H1 (cell line): ENCODE measurements at regions not wholly inside any gene's neighbourhood (a gene's known extent, or its start where the extent isn't known, plus 50 kb on each side); places are given as distances from the start of the nearest gene placed in this dataset.

ENCODE experiments used
- CTCF ChIA-PET: fragments of 300-600 bp; sonication (Branson Sonifier 250); formaldehyde crosslinking; loops from one replicate; lab custom pipeline; 2021; ENCODE audit not compliant: partially characterized antibody; lab: Charles Lee
- POLR2A ChIA-PET: fragments of 300-600 bp; sonication (Branson Sonifier 250); formaldehyde crosslinking; loops from one replicate; lab custom pipeline; 2021; ENCODE audit warnings: inconsistent platforms; ENCODE audit not compliant: partially characterized antibody; lab: Charles Lee
- DNase-seq, 2 experiments: peaks; one replicate each; pipeline versions ENCODE4 v3.0.0 to v3.0.0-alpha.2; 2010 to 2022; ENCODE audit warnings: low spot score in 2 of 2, low read depth in 1 of 2, mixed read lengths in 1 of 2
- FAIRE-seq: peaks from 2 replicates; lab custom pipeline; 2011; peaks lifted over from hg19 to GRCh38; lab: Jason Lieb, UNC
- H2AFZ ChIP-seq: 2 replicates; pipeline ENCODE4 v1.8.1; 2012; ENCODE audit warnings: low read length, inconsistent platforms
- H2AK5ac ChIP-seq: 2 replicates; pipeline ENCODE4 v1.6.1; 2013; ENCODE audit warnings: low read depth, low read length
- H2BK120ac ChIP-seq: replicated peaks from 2 replicates; pipeline ENCODE3; 2013; ENCODE audit warnings: low read depth, low read length, inconsistent platforms
- H2BK12ac ChIP-seq: 2 replicates; pipeline ENCODE4 v1.6.1; 2013; ENCODE audit warnings: low read depth, low read length
- H2BK15ac ChIP-seq: 2 replicates; pipeline ENCODE4 v1.6.1; 2013; ENCODE audit warnings: low read length
- H2BK20ac ChIP-seq: 2 replicates; pipeline ENCODE4 v1.6.1; 2013; ENCODE audit warnings: low read length
- H2BK5ac ChIP-seq: 2 replicates; pipeline ENCODE4 v1.6.1; 2013; ENCODE audit warnings: low read depth, low read length
- H3K14ac ChIP-seq: 2 replicates; pipeline ENCODE4 v1.6.1; 2013; ENCODE audit warnings: inconsistent platforms; ENCODE audit not compliant: insufficient read length
- H3K18ac ChIP-seq: 2 replicates; pipeline ENCODE4 v1.6.1; 2013; ENCODE audit warnings: low read length; ENCODE audit errors: extremely low read depth
- H3K23ac ChIP-seq: 2 replicates; pipeline ENCODE4 v1.6.1; 2013; ENCODE audit warnings: inconsistent platforms; ENCODE audit not compliant: insufficient read length
- H3K23me2 ChIP-seq: 2 replicates; pipeline ENCODE4 v1.6.1; 2013; ENCODE audit warnings: low read depth, low read length
- H3K27ac ChIP-seq: 2 replicates; pipeline ENCODE4 v1.6.1; 2011; ENCODE audit warnings: low read depth, low read length, inconsistent platforms
- H3K27me3 ChIP-seq, 4 experiments: replicated peaks in 1 of 4; 1 replicate in 1 of 4; 2 replicates in 3 of 4; pipeline versions ENCODE4 v1.6.1 to v1.8.1; 2011 to 2013; ENCODE audit warnings: low read length in 3 of 4, mild to moderate bottlenecking in 3 of 4, inconsistent platforms in 2 of 4, mixed read lengths in 2 of 4, moderate library complexity in 1 of 4; ENCODE audit not compliant: control insufficient read depth in 3 of 4, insufficient read depth in 3 of 4; ENCODE audit errors: extremely low read depth in 1 of 4
- H3K36me3 ChIP-seq, 4 experiments: 2 replicates each; pipeline versions ENCODE4 v1.6.1 to v1.8.1; 2011 to 2013; ENCODE audit warnings: mild to moderate bottlenecking in 4 of 4, low read length in 3 of 4, moderate library complexity in 2 of 4, control low read depth in 1 of 4, inconsistent platforms in 1 of 4; ENCODE audit not compliant: insufficient read depth in 4 of 4, control insufficient read depth in 2 of 4
- H3K4ac ChIP-seq: replicated peaks from 2 replicates; pipeline ENCODE3; 2013; ENCODE audit warnings: low read length, low read depth, mixed read lengths, inconsistent platforms; ENCODE audit not compliant: insufficient read length
- H3K4me1 ChIP-seq, 4 experiments: replicated peaks in 1 of 4; 1 replicate in 1 of 4; 2 replicates in 3 of 4; pipeline versions ENCODE4 v1.6.1 to v1.8.1; 2011 to 2013; ENCODE audit warnings: low read length in 3 of 4, inconsistent platforms in 2 of 4, mixed read lengths in 1 of 4; ENCODE audit not compliant: insufficient read depth in 4 of 4, control insufficient read depth in 3 of 4
- H3K4me2 ChIP-seq, 2 experiments: 2 replicates each; pipeline versions ENCODE4 v1.6.1 to v1.8.1; 2011 to 2013; ENCODE audit warnings: low read depth in 2 of 2, low read length in 2 of 2, control low read depth in 1 of 2, inconsistent platforms in 1 of 2, mild to moderate bottlenecking in 1 of 2; ENCODE audit not compliant: insufficient read depth in 1 of 2
- H3K4me3 ChIP-seq, 4 experiments: fragments of 200-600, 300-600 bp in 1 of 4; sonication (generic), shearing (Covaris generic), sonication (Bioruptor Twin) in 1 of 4; 2 replicates each; pipeline versions ENCODE4 v1.5.1 to v1.8.1; 2011 to 2016; ENCODE audit warnings: low read length in 4 of 4, low read depth in 3 of 4, control low read depth in 2 of 4, inconsistent platforms in 2 of 4, mild to moderate bottlenecking in 2 of 4, mixed read lengths in 1 of 4, moderate library complexity in 1 of 4; ENCODE audit not compliant: insufficient read depth in 2 of 4; ENCODE audit errors: extremely low read depth in 1 of 4
- H3K56ac ChIP-seq: replicated peaks from 2 replicates; pipeline ENCODE3; 2013; ENCODE audit warnings: low read depth, mild to moderate bottlenecking, mixed read lengths, low read length, inconsistent platforms; ENCODE audit not compliant: insufficient read length
- H3K79me1 ChIP-seq: 2 replicates; pipeline ENCODE4 v1.6.1; 2013; ENCODE audit warnings: low read depth, low read length, control low read depth
- H3K79me2 ChIP-seq, 2 experiments: 2 replicates each; pipeline versions ENCODE4 v1.6.1 to v1.8.1; 2012 to 2013; ENCODE audit warnings: low read length in 2 of 2, mild to moderate bottlenecking in 2 of 2, inconsistent platforms in 1 of 2; ENCODE audit not compliant: insufficient read depth in 2 of 2, control insufficient read depth in 1 of 2
- H3K9ac ChIP-seq, 4 experiments: replicated peaks in 1 of 4; 1 replicate in 1 of 4; 2 replicates in 3 of 4; pipeline versions ENCODE4 v1.6.1 to v1.8.1; 2011 to 2013; ENCODE audit warnings: low read depth in 3 of 4, low read length in 3 of 4, control low read depth in 2 of 4, mild to moderate bottlenecking in 2 of 4, moderate library complexity in 2 of 4, inconsistent platforms in 1 of 4; ENCODE audit errors: extremely low read depth in 1 of 4
- H3K9me3 ChIP-seq, 2 experiments: 2 replicates each; pipeline versions ENCODE4 v1.6.1 to v1.8.1; 2012 to 2013; ENCODE audit warnings: mild to moderate bottlenecking in 2 of 2, moderate library complexity in 2 of 2, control low read depth in 1 of 2, inconsistent platforms in 1 of 2, low read depth in 1 of 2, low read length in 1 of 2, mixed read lengths in 1 of 2; ENCODE audit not compliant: insufficient read depth in 2 of 2
- H4K20me1 ChIP-seq, 2 experiments: replicated peaks in 1 of 2; 2 replicates each; pipeline versions ENCODE3 to v1.8.1; 2011 to 2013; ENCODE audit warnings: inconsistent platforms in 2 of 2, low read length in 2 of 2, mild to moderate bottlenecking in 1 of 2; ENCODE audit not compliant: insufficient read depth in 2 of 2, control insufficient read depth in 1 of 2
- H4K5ac ChIP-seq: 2 replicates; pipeline ENCODE4 v1.6.1; 2013; ENCODE audit warnings: low read length, low read depth, mixed read lengths, inconsistent platforms; ENCODE audit not compliant: insufficient read length
- H4K8ac ChIP-seq: 2 replicates; pipeline ENCODE4 v1.8.0; 2013; ENCODE audit warnings: mild to moderate bottlenecking, moderate library complexity, low read length, inconsistent platforms; ENCODE audit not compliant: insufficient read depth; ENCODE audit errors: extremely low read depth
- H4K91ac ChIP-seq: replicated peaks from 2 replicates; pipeline ENCODE3; 2013; ENCODE audit warnings: low read length, mixed read lengths, inconsistent platforms; ENCODE audit not compliant: insufficient read length
- MAFK ChIP-seq: IDR thresholded peaks from 2 replicates; pipeline ENCODE4 v1.6.1; 2012; ENCODE audit warnings: low read depth, mild to moderate bottlenecking, improper control_type of control experiment, low read length
- POLR2AphosphoS5 ChIP-seq: IDR thresholded peaks from 2 replicates; pipeline ENCODE4 v1.6.1; 2011; ENCODE audit warnings: low read depth, low read length
- YY1 ChIP-seq: IDR thresholded peaks from 2 replicates; pipeline ENCODE4 v1.6.1; 2011; ENCODE audit warnings: low read depth, mild to moderate bottlenecking, low read length
- WGBS, 2 experiments: shearing (Covaris generic) in 1 of 2; methylation state at CpG; one replicate each; pipeline versions ENCODE4 v1.1.6 to v1.1.7; 2013 to 2015; ENCODE audit warnings: low lambda C conversion rate in 2 of 2, mixed read lengths in 2 of 2, inconsistent platforms in 1 of 2, low coverage in 1 of 2, missing lambda C conversion rate in 1 of 2; ENCODE audit not compliant: insufficient replicate concordance in 2 of 2, insufficient coverage in 1 of 2, insufficient read length in 1 of 2; ENCODE audit errors: extremely low coverage in 1 of 2, missing lambda C conversion rate in 1 of 2; 5-methylcytosine and 5-hydroxymethylcytosine counted together
- TF ChIP-seq, protein P1 (sequence below): IDR thresholded peaks from 2 replicates; pipeline ENCODE4 v1.6.1; 2012; ENCODE audit warnings: inconsistent platforms

GRCh38 chr5:4614088-4614487, 526.0 kb upstream of the ADAMTS16 start:
- POLR2A ChIA-PET, result no interaction called here
- no peak overlapping the region for H3K56ac ChIP-seq
- H4K91ac ChIP-seq, result no peak overlapping the region
- H3K4me1 ChIP-seq, result no peaks in the 10 kb centered on the region
- no peak overlapping the region for H4K5ac ChIP-seq
- H3K27me3 ChIP-seq, result no peaks in the 10 kb centered on the region
- no peak for TF ChIP-seq MAFK
- TF ChIP-seq, protein P1, sequence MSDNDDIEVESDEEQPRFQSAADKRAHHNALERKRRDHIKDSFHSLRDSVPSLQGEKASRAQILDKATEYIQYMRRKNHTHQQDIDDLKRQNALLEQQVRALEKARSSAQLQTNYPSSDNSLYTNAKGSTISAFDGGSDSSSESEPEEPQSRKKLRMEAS, result no peak
- TF ChIP-seq POLR2AphosphoS5, result no peak
- no peak for TF ChIP-seq YY1
- no peaks in the 10 kb centered on the region for H3K79me2 ChIP-seq
- no peak overlapping the region for H3K9ac ChIP-seq
- no peak overlapping the region for H3K4me3 ChIP-seq
- H3K27ac ChIP-seq, result no peak overlapping the region
- no peaks in the 10 kb centered on the region for H3K36me3 ChIP-seq
- H4K20me1 ChIP-seq, result no peaks in the 10 kb centered on the region
- no peak overlapping the region for H3K18ac ChIP-seq
- CTCF ChIA-PET, result no interaction called here
- 92% methylated on average over 6 of the region's 6 CpGs; no CpG with 5 or more reads in 1 of the 2 experiments for WGBS, 2 experiments
- no peaks in the 10 kb centered on the region; the same call in 1 of the 2 replicates for H3K79me1 ChIP-seq
- 0 out of 2 replicates have a peak overlapping the region, but pooled peaks have one; percentile 60 for H2AK5ac ChIP-seq
- no peak overlapping the region for H3K4me2 ChIP-seq
- no peak overlapping the region for H3K23ac ChIP-seq
- FAIRE-seq, result no peak
- DNase-seq, result no peak
- no peak overlapping the region for H2BK20ac ChIP-seq
- no peak overlapping the region for H3K14ac ChIP-seq
- H3K9me3 ChIP-seq, result no peaks in the 10 kb centered on the region; a peak in 1 of 4 replicates
- H2BK12ac ChIP-seq, result no peak overlapping the region
- H3K23me2 ChIP-seq, result no peaks in the 10 kb centered on the region
- H2BK15ac ChIP-seq, result no peak overlapping the region
- H4K8ac ChIP-seq, result no peak overlapping the region
- H2BK120ac ChIP-seq, result no peak overlapping the region
- H2BK5ac ChIP-seq, result no peak overlapping the region
- H2AFZ ChIP-seq, result no peak overlapping the region
- H3K4ac ChIP-seq, result no peak overlapping the region
